SJCRH30 (cell line): ENCODE measurements at regions not wholly inside any gene's neighbourhood (a gene's known extent, or its start where the extent isn't known, plus 50 kb on each side); places are given as distances from the start of the nearest gene placed in this dataset.

Source experiments
- DNase-seq, 2 experiments: peaks; one replicate each; pipeline ENCODE4 v3.0.0-alpha.2; 2015 to 2020
- H3K27ac ChIP-seq: fragments of 250-450 bp; sonication (Bioruptor Pico); 2 replicates; pipeline ENCODE4 v1.5.1; 2020; ENCODE audit warnings: mild to moderate bottlenecking, moderate library complexity
- H3K27me3 ChIP-seq: fragments of 250-450 bp; sonication (Bioruptor Pico); 2 replicates; pipeline ENCODE4 v1.5.1; 2020; ENCODE audit warnings: mild to moderate bottlenecking, moderate library complexity
- H3K36me3 ChIP-seq: fragments of 250-450 bp; sonication (Bioruptor Pico); 2 replicates; pipeline ENCODE4 v1.5.1; 2020; ENCODE audit warnings: mild to moderate bottlenecking, moderate library complexity
- H3K4me1 ChIP-seq: fragments of 250-450 bp; sonication (Bioruptor Pico); 2 replicates; pipeline ENCODE4 v1.5.1; 2020; ENCODE audit warnings: mild to moderate bottlenecking, moderate library complexity
- H3K4me3 ChIP-seq: fragments of 250-450 bp; sonication (Bioruptor Pico); 2 replicates; pipeline ENCODE4 v1.5.1; 2020; ENCODE audit warnings: mild to moderate bottlenecking, moderate library complexity
- H3K9me3 ChIP-seq: fragments of 250-450 bp; sonication (Bioruptor Pico); replicated peaks from 2 replicates; pipeline ENCODE4 v1.5.1; 2020; ENCODE audit warnings: mild to moderate bottlenecking, moderate library complexity

DNA sequence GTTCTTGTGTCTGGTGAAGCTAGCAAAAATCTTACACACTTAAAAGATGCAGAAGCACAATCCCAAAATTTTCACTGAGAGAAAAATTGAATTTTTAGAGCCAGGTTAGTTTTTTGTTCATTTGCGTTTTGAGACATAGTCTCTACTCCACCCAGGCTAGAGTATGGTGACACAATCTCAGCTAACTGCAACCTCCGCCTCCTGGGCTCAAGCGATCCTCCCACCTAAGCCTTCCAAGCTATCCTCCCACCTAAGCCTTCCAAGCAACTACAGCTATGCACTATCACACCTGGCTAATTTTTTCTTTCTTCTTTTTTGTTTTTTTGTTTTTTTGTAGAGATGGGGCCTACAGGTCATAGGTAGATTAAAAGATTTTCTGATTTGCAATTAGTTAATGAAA lies 113.1 kb upstream of the RAB6C start:
- H3K9me3 ChIP-seq, result no peaks in the 10 kb centered on the region
- no peaks in the 10 kb centered on the region for H3K36me3 ChIP-seq
- no peak overlapping the region for H3K27ac ChIP-seq
- H3K4me3 ChIP-seq, result no peak overlapping the region
- H3K4me1 ChIP-seq, result no peaks in the 10 kb centered on the region
- DNase-seq, result no peak
- no peaks in the 10 kb centered on the region for H3K27me3 ChIP-seq

- Histone ChIP-seq H3K27ac (no peak overlapping the region), H3K27me3 (no peaks in the 10 kb centered on the region), H3K4me3 (no peak overlapping the region), H3K36me3 (no peaks in the 10 kb centered on the region), H3K4me1 (no peaks in the 10 kb centered on the region), H3K9me3 (no peaks in the 10 kb centered on the region)
- no peak for DNase-seq
These were observed 111.3 kb upstream of the RAB6C start for GRCh38 chr2:129868151-129868550.

DNA sequence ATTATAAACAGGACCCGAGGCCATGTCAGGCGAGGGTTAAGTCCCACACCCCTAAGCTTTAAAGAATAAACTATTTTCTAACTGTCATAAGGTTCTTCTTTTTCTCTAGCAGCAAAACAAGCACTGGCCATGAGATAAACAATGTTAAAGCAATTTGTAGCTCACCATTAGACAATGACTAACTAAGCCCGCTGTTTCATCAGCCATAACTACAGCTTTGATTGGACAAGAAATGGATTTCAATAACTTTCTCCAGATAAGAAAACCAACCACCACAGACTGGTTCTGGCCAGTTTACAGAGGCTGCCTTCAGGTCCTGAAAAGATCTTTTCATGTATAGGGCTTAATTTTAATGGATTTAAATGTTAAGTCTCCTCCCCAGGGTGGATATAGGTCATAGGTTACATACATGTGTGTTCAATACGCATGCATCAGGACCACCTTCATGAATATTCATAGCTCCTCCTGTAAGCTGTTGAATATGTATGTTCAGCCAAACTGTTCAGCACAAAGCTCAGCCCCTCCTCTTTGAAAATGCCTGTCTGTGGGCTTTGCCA lies 108.7 kb upstream of the RAB6C start:
- Histone ChIP-seq H3K27me3 (no peaks in the 10 kb centered on the region), H3K9me3 (no peaks in the 10 kb centered on the region), H3K4me1 (no peaks in the 10 kb centered on the region), H3K27ac (no peak overlapping the region), H3K36me3 (no peaks in the 10 kb centered on the region), H3K4me3 (no peak overlapping the region)
- DNase-seq, result no peak

DNA sequence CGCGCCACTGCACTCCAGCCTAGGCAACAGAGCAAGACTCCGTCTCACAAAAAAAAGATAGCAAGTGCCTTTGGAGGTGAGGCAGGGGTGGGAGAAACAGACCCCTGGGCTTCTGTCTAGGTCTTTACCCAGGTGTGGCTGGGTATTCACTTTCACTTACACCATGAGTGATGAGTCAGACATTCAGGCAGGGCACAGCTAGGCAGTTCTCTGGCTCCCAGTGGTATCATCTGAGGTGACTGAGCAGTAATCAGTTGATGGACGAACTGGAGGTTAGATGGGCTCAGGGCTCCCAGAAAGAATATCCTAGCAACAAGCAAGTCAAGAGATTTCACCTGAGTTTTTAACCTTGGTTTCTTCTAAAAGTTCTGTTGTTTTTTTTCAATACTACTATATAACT lies 107.0 kb upstream of the RAB6C start:
- no peak for DNase-seq
- Histone ChIP-seq H3K36me3 (no peaks in the 10 kb centered on the region), H3K27ac (no peak overlapping the region), H3K27me3 (no peaks in the 10 kb centered on the region), H3K4me3 (no peak overlapping the region), H3K9me3 (no peaks in the 10 kb centered on the region), H3K4me1 (no peaks in the 10 kb centered on the region)

GRCh38 chr2:129876541-129876940 lies 102.9 kb upstream of the RAB6C start:
- H3K27ac ChIP-seq, result no peak overlapping the region

DNA sequence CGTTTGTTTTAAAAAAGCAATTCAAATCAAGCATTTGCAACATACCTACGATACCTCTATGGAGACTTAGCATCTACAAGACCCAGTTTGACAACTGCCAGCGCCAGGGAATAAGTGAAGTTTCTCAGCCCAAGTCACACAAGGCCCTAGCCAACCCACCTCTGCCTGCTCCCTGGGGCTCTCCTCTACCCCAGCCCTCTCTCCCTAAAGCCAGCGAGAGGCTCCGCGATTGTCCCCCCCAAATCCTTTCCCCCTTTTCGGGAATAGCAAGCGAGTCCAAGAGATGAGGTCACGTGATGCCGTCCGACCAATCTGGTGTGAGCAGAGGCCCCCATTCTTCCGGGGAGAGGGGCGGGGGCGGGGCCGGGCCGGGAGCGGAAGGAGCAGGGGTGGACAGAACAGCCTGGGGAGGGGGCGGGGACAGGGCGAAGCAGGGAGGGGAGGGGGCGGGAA lies 102.2 kb upstream of the RAB6C start:
- Histone ChIP-seq H3K27me3 (no peaks in the 10 kb centered on the region), H3K4me1 (no peaks in the 10 kb centered on the region), H3K27ac (peak overlapping the region; percentile 14; the same call in 1 of the 2 replicates), H3K36me3 (no peaks in the 10 kb centered on the region), H3K9me3 (no peaks in the 10 kb centered on the region; the same call in 1 of the 2 replicates), H3K4me3 (peak overlapping the region; percentile 68)
- DNase-seq, result peak; percentile 93 to 94

More at GRCh38 chr2:129876541-129876940, 102.9 kb upstream of the RAB6C start:
- no peaks in the 10 kb centered on the region; the same call in 1 of the 2 replicates for H3K9me3 ChIP-seq
- no peaks in the 10 kb centered on the region for H3K36me3 ChIP-seq
- no peak overlapping the region for H3K4me3 ChIP-seq
- H3K4me1 ChIP-seq, result no peaks in the 10 kb centered on the region
- no peaks in the 10 kb centered on the region for H3K27me3 ChIP-seq
- DNase-seq, result peak in 1 of 2 experiments; percentile 10

DNA sequence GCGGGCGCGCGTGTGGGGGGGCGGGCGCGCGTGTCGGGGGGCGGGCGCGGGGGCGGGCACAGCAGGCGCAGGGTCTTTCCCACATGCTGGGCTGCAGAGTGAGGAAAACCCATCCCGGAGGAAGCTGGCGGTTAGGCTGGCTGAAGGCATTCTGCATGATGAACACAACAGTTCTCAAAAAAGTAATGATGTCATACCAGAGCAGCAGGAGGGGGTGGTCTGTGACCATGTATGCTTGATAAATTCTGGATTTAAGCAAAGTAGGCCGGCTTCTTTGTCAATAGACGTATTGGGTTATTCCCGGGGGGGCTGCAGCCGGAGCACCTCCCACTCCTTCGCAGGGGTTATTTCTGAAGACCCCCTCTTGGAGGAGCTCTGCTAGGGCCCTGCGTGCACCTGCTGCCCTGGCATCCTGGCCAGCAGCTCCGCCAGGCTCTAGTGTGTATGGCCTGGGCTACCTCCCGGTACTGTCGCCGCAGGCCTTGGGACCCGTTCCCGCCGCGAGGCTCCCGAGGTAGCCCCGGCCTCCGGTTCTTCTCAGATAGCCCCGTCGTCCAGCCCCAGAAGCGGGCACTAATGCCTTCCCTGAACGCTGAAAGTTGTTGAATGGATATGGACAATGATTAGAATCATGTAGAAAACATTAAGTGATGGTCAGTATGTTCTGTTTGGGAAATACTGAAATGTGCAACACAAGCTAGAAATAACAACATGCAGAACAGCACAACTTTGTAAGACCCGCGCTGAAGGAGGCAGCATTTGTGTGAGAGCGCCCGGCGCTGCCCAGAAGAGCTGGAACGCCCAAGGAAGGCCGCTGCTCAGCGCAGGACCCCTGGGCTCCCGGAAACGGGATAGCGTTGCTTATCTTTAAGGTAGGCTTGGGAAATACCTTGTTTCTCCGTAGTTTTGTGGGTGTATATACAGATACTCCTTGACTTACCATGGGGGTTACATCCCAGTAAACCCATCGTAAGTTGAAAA lies 101.4 kb upstream of the RAB6C start:
- no peaks in the 10 kb centered on the region; the same call in 1 of the 2 replicates for H3K9me3 ChIP-seq
- no peaks in the 10 kb centered on the region for H3K36me3 ChIP-seq
- H3K27me3 ChIP-seq, result no peaks in the 10 kb centered on the region
- peak overlapping the region; percentile 41 for H3K4me3 ChIP-seq
- H3K4me1 ChIP-seq, result no peaks in the 10 kb centered on the region
- H3K27ac ChIP-seq, result no peak overlapping the region
- DNase-seq, result no peak

DNA sequence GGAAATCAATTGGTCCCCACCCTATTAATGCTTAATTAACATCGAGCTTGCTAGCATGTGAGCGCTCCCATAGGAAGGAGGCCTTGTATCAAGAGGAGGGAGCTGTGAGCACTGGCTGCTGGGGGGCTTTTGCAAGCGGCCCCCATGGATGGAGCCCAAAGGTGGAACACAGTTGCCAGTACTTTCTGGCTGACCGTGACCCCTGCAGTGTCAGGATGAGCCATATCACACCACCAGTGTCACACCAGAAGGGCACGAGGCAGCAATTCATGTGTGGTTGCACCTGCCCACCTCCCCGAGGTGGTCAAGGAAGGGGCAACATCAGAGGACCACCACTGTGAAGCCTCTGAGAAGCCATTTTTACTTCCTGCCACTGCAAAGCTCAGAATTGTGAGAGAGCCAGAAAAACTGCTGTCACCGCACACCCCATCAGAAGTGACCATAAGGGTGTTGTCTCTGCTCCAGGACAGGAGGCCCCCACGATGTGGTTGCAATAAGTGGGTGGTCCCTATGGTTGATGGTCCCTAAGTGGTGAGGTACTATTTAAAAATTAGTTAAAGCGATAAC lies 99.8 kb upstream of the RAB6C start:
- no peaks in the 10 kb centered on the region for H3K4me1 ChIP-seq
- H3K9me3 ChIP-seq, result no peaks in the 10 kb centered on the region; the same call in 1 of the 2 replicates
- no peak overlapping the region for H3K27ac ChIP-seq
- H3K36me3 ChIP-seq, result no peaks in the 10 kb centered on the region
- no peaks in the 10 kb centered on the region for H3K27me3 ChIP-seq
- no peak for DNase-seq
- no peak overlapping the region for H3K4me3 ChIP-seq

- H3K9me3 ChIP-seq, result no peaks in the 10 kb centered on the region; the same call in 1 of the 2 replicates
- no peaks in the 10 kb centered on the region for H3K27me3 ChIP-seq
- H3K27ac ChIP-seq, result no peak overlapping the region
- H3K36me3 ChIP-seq, result no peaks in the 10 kb centered on the region
- no peak for DNase-seq
- H3K4me3 ChIP-seq, result no peak overlapping the region
- no peaks in the 10 kb centered on the region for H3K4me1 ChIP-seq
These were observed 99.2 kb upstream of the RAB6C start for GRCh38 chr2:129880309-129880708.

DNA sequence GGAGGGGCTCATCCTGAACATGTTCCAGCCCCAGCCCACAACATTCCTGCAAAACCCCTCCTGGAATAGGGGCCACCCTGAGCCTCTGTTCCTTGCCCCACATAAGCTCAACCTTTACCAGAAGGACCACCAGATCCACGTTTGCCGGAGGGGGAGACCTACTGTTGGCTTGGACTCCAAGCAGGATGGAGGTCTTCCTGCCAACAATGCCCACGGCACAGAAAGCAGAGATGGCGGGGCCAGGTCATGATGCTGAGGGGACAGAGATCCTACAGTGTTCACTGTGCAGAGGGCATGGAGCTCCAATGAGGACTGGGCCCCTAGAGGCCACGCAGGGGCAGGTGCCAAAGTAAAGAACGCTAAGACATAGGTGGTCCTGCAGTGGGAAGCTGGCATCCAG lies 98.5 kb upstream of the RAB6C start:
- no peak overlapping the region for H3K27ac ChIP-seq
- H3K9me3 ChIP-seq, result no peaks in the 10 kb centered on the region; the same call in 1 of the 2 replicates
- no peak overlapping the region for H3K4me3 ChIP-seq
- no peak for DNase-seq
- no peaks in the 10 kb centered on the region for H3K36me3 ChIP-seq
- no peaks in the 10 kb centered on the region for H3K4me1 ChIP-seq
- no peaks in the 10 kb centered on the region for H3K27me3 ChIP-seq

- Histone ChIP-seq H3K27me3 (no peaks in the 10 kb centered on the region), H3K9me3 (no peaks in the 10 kb centered on the region; the same call in 1 of the 2 replicates), H3K4me1 (no peaks in the 10 kb centered on the region), H3K36me3 (no peaks in the 10 kb centered on the region), H3K27ac (no peak overlapping the region), H3K4me3 (no peak overlapping the region)
- DNase-seq, result no peak
These were observed 97.6 kb upstream of the RAB6C start for GRCh38 chr2:129881786-129882396.

- DNase-seq, result no peak
- no peaks in the 10 kb centered on the region for H3K4me1 ChIP-seq
- no peak overlapping the region for H3K4me3 ChIP-seq
- no peaks in the 10 kb centered on the region for H3K27me3 ChIP-seq
- H3K36me3 ChIP-seq, result no peaks in the 10 kb centered on the region
- no peak overlapping the region for H3K27ac ChIP-seq
- H3K9me3 ChIP-seq, result no peaks in the 10 kb centered on the region; the same call in 1 of the 2 replicates
These were observed 97.0 kb upstream of the RAB6C start for GRCh38 chr2:129882476-129882875.

DNA sequence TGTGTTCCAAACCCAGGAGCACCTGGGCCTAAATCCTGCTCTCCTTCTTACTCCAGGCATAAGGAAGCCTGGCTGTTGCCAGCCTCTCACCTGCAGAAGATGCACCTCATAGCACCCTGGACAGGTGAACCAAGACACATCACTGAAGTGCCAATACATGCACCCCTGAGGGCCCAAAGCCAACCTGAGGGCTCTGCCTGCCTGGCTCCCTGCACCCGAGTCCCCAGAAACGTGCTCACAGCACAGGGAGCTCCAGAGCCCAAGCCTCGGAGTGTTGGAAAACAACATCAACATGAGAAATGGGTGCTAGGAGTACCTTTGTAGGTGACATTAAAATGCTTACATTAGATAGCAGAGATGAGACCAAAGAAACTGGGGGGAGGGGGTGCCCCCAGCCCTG lies 96.3 kb upstream of the RAB6C start:
- no peak overlapping the region for H3K4me3 ChIP-seq
- no peaks in the 10 kb centered on the region for H3K27me3 ChIP-seq
- H3K9me3 ChIP-seq, result no peaks in the 10 kb centered on the region; the same call in 1 of the 2 replicates
- no peaks in the 10 kb centered on the region for H3K36me3 ChIP-seq
- no peak for DNase-seq
- H3K4me1 ChIP-seq, result no peaks in the 10 kb centered on the region
- H3K27ac ChIP-seq, result no peak overlapping the region

DNA sequence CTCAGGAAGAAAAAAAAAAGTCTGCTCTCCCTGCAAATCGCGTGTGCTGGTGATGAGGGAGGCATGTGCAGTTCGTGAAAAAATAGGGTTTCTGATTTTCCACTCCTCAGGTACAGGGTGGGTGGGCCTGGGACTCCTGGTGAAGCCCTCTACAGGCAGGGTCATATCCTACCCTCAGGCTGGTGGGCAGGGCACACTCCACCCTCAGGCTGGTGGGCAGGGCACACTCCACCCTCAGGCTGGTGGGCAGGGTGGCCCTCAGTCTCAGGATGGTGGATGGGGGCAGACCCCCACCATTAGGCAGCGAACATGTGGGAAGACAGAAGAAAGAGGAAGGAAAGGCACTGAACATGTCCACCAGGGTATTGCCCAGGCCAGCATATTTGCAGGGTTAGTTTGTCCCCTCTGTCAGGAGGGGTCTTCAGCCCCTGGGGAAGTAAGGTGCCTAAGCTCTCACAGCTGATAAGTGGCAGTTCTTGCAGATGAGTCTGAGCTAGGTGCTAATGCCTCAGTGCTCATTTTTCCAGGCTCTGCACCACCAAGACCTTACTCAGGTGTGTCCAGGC lies 95.2 kb upstream of the RAB6C start:
- no peaks in the 10 kb centered on the region for H3K27me3 ChIP-seq
- no peaks in the 10 kb centered on the region; the same call in 1 of the 2 replicates for H3K4me1 ChIP-seq
- H3K27ac ChIP-seq, result no peak overlapping the region
- no peak overlapping the region for H3K4me3 ChIP-seq
- no peak for DNase-seq
- no peaks in the 10 kb centered on the region for H3K36me3 ChIP-seq
- no peaks in the 10 kb centered on the region for H3K9me3 ChIP-seq
